A673 (cell line): ENCODE measurements at regions not wholly inside any gene's neighbourhood (a gene's known extent, or its start where the extent isn't known, plus 50 kb on each side); places are given as distances from the start of the nearest gene placed in this dataset.
"Not testable (repeated sequence)": the region's sequence is repeated elsewhere in the genome, so short reads cannot be mapped to it uniquely, and the experiment has no call there.

Source experiments
- BruUV-seq: library from RNA; stranded (reverse); fragments of 400-500 nt; replicated peaks from 2 replicates; lab custom pipeline; 2021; lab: Mats Ljungman, UMichigan
- CTCF ChIA-PET: fragments of 300-600 bp; sonication (Branson Sonifier 250); formaldehyde crosslinking; loops from one replicate; lab custom pipeline; 2022; ENCODE audit warnings: antibody characterized with exemption; lab: Charles Lee
- POLR2A ChIA-PET: fragments of 300-600 bp; sonication (Branson Sonifier 250); formaldehyde crosslinking; loops from one replicate; lab custom pipeline; 2022; ENCODE audit warnings: antibody characterized with exemption; ENCODE audit not compliant: low non-redundant PET; lab: Charles Lee
- DNase-seq: peaks from one replicate; pipeline ENCODE4 v3.0.0-alpha.2; 2015; ENCODE audit warnings: low spot score
- H3K27ac ChIP-seq: fragments of 200-600 bp; sonication (generic); 2 replicates; pipeline ENCODE4 v1.5.1; 2016; ENCODE audit warnings: mixed run types, low read depth, mild to moderate bottlenecking, mixed read lengths, antibody characterized with exemption, low read length; ENCODE audit not compliant: poor library complexity, severe bottlenecking
- H3K27me3 ChIP-seq: fragments of 200-600 bp; sonication (generic); replicated peaks from 2 replicates; pipeline ENCODE4 v1.6.1; 2017; ENCODE audit warnings: mixed run types, low read depth, mild to moderate bottlenecking, mixed read lengths, antibody characterized with exemption, low read length; ENCODE audit not compliant: insufficient read depth, poor library complexity
- H3K36me3 ChIP-seq: fragments of 200-600 bp; sonication (generic); 2 replicates; pipeline ENCODE4 v1.6.1; 2016; ENCODE audit warnings: mixed run types, mild to moderate bottlenecking, mixed read lengths, antibody characterized with exemption, low read length; ENCODE audit not compliant: insufficient read depth, poor library complexity, severe bottlenecking
- H3K4me1 ChIP-seq: fragments of 200-600 bp; sonication (generic); 2 replicates; pipeline ENCODE4 v1.6.1; 2017; ENCODE audit warnings: mixed run types, mild to moderate bottlenecking, mixed read lengths, antibody characterized with exemption, low read length; ENCODE audit not compliant: insufficient read depth, poor library complexity, severe bottlenecking
- H3K4me3 ChIP-seq: fragments of 200-600 bp; sonication (generic); 2 replicates; pipeline ENCODE4 v1.5.1; 2016; ENCODE audit warnings: low read depth, mixed run types, mild to moderate bottlenecking, mixed read lengths, low read length; ENCODE audit not compliant: poor library complexity, severe bottlenecking
- H3K9me3 ChIP-seq: fragments of 200-600 bp; sonication (generic); 2 replicates; pipeline ENCODE4 v1.6.1; 2016; ENCODE audit warnings: mixed run types, low read depth, mild to moderate bottlenecking, mixed read lengths, antibody characterized with exemption, low read length; ENCODE audit not compliant: poor library complexity, severe bottlenecking
- CTCF ChIP-seq: fragments of 300-800, 200-600 bp; sonication (generic); conservative IDR thresholded peaks from 2 replicates; pipeline ENCODE4 v1.5.1; 2017; ENCODE audit warnings: low read depth, mild to moderate bottlenecking, antibody characterized with exemption, low read length, moderate library complexity, mixed read lengths
- EZH2 ChIP-seq: fragments of 200-600 bp; sonication (generic); IDR thresholded peaks from 2 replicates; pipeline ENCODE4 v1.6.1; 2017; ENCODE audit warnings: borderline replicate concordance, low read depth, mild to moderate bottlenecking, mixed read lengths, antibody characterized with exemption, low read length; ENCODE audit not compliant: poor library complexity, severe bottlenecking
- intact Hi-C: fragments of 100-400 bp; cut with micrococcal nuclease; formaldehyde crosslinking; loops from one replicate; pipeline ENCODE4 v1.10.0; 2022; ENCODE audit not compliant: unreplicated experiment

- ChIA-PET POLR2A (no interaction called here), CTCF (no interaction called here)
- Histone ChIP-seq H3K4me3 (no peak overlapping the region), H3K27me3 (no peaks in the 10 kb centered on the region), H3K9me3 (no peaks in the 10 kb centered on the region), H3K27ac (peak overlapping the region; percentile 31), H3K4me1 (peaks cover 11% of the 10 kb centered on the region), H3K36me3 (no peaks in the 10 kb centered on the region)
- TF ChIP-seq EZH2 (no peak), CTCF (no peak)
- BruUV-seq: no TSS peak
- intact Hi-C loops: no loop called here
- peak; percentile 73 for DNase-seq
Measured at GRCh38 chr5:35540002-35540401, 77.7 kb upstream of the SPEF2 start.

GRCh38 chr5:35538198-35538931 lies 79.3 kb upstream of the SPEF2 start:
- peaks cover 11% of the 10 kb centered on the region for H3K4me1 ChIP-seq
- no peak overlapping the region for H3K27ac ChIP-seq
- no peak for TF ChIP-seq CTCF
- ChIA-PET CTCF (no interaction called here), POLR2A (no interaction called here)
- intact Hi-C loops: no loop called here
- no peaks in the 10 kb centered on the region for H3K27me3 ChIP-seq
- no peak for DNase-seq
- no peaks in the 10 kb centered on the region for H3K9me3 ChIP-seq
- no TSS peak for BruUV-seq
- no peak overlapping the region for H3K4me3 ChIP-seq
- no peaks in the 10 kb centered on the region for H3K36me3 ChIP-seq

DNA sequence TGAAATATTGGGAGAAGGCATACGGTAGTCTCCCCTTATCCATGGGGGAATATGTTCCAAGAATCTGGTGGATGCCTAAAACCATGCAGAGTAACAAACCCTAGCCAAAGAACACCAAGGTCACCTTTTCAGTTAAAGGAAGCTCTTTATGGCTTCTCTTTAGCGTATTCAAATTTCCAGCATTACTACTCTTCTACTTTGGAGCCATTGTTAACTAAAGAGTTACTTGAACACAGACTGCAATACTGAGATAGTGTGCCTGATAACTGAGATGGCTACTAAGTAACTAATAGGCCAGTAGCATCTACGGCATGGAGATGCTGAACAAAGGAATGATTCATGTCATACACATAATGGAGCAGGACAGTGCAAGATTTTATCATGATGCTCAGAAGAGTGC lies 84.5 kb upstream of the SPEF2 start:
- Histone ChIP-seq H3K4me3 (no peak overlapping the region), H3K9me3 (no peaks in the 10 kb centered on the region), H3K27me3 (no peaks in the 10 kb centered on the region), H3K4me1 (no peaks in the 10 kb centered on the region), H3K27ac (no peak overlapping the region), H3K36me3 (no peaks in the 10 kb centered on the region)
- intact Hi-C loops: no loop called here
- ChIA-PET POLR2A (no interaction called here), CTCF (no interaction called here)
- no peak for DNase-seq
- no TSS peak for BruUV-seq
- TF ChIP-seq EZH2: no peak
- no peak for TF ChIP-seq CTCF

GRCh38 chr5:35531553-35531952 lies 86.1 kb upstream of the SPEF2 start:
- H3K4me3 ChIP-seq, BruUV-seq, H3K4me1 ChIP-seq, H3K9me3 ChIP-seq, DNase-seq, POLR2A ChIA-PET, CTCF ChIA-PET, intact Hi-C loops, H3K36me3 ChIP-seq, H3K27me3 ChIP-seq, H3K27ac ChIP-seq: not testable (repeated sequence)
